NCI-H2171 treated with DMSO at 0.1 percent for 48 hours (cell line): ENCODE measurements at regions not wholly inside any gene's neighbourhood (a gene's known extent, or its start where the extent isn't known, plus 50 kb on each side); places are given as distances from the start of the nearest gene placed in this dataset.
"Not testable (repeated sequence)": the region's sequence is repeated elsewhere in the genome, so short reads cannot be mapped to it uniquely, and the experiment has no call there.

Experiments
- DNase-seq: peaks from one replicate; lab custom pipeline; 2025; lab: John Stamatoyannopoulos, UW

DNA sequence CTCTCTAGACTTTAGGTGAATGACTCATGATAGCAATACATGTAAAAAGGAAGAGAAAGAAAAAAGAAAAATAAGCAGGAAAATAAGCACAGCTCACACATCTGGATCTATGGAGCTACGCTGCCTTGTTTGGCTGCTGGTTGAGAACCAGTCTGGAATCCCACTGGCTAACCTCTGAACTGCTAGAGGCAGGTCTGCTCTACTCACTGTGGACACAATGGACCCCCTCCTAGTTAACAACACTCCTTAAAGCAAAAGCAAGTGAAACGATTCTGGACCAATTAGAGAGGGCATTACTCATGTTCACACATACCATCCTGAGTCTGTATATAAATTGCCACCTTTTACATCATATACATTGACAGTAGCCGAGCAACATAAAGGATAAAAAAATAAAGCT, 383.2 kb upstream of the FLRT2 start:
- DNase-seq, result no peak

DNA sequence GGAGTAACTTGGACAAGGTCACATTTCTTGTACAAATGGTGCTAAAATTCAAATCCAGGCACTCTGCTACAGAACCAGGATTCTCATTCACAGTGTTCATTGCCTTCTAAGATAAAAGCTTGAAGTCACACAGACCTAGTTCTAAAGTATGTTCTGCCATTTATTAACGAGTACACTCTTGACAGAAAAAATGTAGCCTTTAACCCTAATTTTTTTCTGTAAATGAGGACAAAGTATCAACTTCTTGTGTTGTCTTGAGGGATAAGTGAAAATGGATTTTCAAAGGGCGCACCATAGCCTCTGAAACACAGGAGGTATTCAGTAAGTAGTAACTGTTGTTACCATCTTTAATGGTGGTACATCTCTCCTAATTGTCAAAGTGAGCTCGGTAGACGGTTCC, 379.8 kb upstream of the FLRT2 start:
- DNase-seq, result no peak

DNA sequence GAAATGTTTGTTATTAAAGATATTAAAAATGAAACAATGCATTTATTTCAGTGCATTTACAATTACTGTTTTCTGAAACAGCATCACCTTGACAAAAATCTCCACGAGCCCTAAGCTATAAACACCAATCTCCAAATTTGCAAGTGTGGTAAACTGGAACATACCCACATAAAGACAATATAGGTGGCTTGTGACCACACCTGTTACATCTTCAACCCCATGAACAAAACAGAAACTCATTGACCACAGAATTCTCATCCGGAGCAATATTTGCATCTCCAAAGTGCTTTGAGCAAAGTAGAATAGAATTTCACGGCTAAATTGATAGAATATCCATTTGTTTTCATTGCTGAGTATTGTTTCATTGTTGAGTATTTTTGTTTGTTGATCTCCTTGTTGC, 375.2 kb upstream of the FLRT2 start:
- no peak for DNase-seq

DNA sequence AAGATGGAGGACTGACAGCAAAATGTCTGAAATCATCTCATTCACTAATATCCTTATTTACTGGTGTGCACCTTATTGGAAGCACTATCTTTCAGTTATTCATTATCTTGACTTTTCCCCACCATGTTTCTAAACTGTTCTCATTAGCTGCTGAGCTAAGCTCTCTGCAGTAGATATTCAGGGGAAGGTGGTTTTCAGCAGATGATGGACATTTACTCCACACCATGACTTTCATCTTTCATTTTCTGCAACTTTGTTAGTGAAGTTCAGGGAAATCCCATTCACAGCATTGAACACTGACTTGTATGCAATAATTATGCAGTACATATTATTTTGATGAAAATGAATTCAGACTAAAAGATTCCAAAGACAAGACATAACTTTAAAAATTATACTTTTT, 373.6 kb upstream of the FLRT2 start:
- no peak for DNase-seq

DNA sequence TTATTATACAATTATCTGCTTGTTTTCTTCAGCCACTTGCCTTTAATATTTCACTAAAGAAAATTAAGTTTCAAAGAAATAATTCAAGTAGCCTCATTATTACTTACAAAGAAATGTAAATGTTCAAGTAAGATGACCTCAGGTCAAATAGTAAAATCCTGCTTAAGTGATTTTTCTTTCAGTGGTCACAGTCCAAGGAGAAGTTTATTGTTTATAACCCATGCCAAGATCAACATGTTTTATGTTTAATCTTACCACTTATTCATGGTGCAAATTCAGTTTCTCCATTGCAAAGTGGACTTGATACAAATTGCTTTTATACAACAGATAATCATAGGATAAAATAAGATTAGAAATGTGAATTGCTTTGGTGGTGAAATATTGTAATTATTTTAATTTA, 370.2 kb upstream of the FLRT2 start:
- DNase-seq, result no peak

DNA sequence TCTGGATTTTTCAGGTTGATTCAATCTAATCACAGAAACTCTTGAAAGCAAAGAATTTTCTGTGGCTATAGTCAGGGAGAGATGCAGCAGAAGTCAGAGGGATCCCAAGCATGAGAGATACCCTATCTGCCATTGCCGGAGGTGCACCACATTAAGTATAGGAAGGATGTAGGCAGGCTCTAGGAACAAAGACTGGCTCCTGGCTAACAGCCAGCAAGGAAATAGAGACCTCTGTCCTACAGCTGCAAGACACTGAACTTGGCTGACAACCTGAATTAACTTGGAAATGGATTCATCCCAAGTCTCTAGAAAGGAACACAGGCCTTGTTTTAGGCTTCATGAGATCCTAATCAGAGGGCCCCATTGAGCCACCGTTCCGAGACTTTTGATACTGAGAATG, 364.9 kb upstream of the FLRT2 start:
- peak; percentile 58 for DNase-seq

DNA sequence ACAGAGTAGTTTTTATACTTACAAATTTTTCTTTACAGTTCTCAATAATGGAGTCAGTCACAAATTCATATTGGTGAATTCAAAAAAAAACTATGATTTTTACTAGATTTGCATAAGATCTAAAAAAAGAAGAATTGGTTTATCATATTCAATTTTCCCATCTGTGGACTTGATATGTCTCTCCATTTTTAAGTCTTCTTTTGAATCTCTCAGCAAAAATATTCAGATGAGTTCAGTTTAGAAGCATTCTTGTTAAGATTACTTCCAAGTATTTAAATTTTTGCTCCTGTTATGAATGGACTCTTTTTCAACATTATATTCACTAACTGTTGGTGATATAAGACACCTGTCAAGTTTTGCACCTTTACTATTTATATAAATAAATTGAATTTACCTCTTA, 360.6 kb upstream of the FLRT2 start:
- no peak for DNase-seq

DNA sequence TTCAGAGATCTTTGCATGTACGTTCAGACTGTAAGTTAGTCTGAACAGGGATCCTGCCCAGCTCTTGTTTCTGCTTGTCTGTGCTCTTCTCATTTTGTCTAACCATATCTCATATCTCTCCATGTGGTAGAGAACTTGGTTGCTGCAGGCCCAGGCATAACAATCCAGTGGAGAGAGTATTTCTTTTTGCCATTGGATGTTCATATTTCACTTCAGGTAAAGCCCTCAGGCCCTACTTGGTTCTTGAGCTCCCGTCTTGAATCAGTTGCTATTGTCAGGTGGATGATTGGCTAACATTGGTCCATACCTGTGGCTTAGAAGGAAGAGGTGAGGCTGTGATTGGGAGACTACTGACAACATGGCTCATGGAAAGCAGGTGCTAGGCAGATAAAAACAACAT, 357.7 kb upstream of the FLRT2 start:
- DNase-seq, result no peak

DNA sequence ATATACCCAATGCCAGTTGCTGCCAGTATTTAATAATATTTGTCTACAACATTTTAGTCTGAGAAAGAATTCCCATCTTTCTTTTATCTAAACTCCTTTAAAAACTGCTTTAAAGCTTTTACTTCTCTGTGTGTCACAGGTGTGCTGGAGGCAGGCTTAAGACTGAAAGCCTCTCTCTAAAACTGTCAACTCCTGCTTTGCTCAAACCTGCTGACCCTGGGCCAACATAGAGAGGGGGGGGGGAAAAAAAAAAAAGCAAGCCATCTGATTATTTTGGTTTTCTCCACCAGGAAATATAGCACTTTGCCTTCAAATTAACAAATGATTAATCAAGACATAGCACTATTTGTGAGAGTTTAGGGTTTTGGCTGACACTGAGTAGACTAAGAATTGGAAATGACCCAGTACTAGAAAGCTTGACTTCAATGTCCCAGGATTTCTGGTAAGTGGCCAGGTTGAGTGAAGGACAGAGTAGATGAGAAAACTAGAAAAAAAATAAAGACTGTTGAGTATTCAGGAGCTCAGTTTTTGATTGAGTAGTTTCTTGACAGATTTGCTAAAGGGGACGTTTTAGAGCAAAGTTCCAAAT, 357.0 kb upstream of the FLRT2 start:
- DNase-seq, result no peak

DNA sequence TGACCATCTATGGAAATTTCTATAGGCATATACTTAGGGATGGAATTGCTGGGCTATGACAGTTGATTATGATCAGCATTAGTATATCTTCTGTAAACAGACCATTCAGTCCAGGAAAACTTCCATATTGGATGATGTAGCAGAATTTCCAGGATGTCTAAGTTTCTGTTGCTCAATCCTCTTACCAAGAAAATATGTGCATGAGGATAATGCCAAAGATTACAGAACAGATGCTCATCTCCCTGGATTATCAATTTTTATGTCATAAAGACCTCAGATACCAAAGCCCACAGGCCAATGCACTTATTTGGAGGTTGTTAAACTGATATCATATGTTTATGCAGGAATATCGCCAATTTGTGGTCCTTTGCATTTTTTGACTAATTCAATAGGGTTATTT, 354.4 kb upstream of the FLRT2 start:
- no peak for DNase-seq

DNA sequence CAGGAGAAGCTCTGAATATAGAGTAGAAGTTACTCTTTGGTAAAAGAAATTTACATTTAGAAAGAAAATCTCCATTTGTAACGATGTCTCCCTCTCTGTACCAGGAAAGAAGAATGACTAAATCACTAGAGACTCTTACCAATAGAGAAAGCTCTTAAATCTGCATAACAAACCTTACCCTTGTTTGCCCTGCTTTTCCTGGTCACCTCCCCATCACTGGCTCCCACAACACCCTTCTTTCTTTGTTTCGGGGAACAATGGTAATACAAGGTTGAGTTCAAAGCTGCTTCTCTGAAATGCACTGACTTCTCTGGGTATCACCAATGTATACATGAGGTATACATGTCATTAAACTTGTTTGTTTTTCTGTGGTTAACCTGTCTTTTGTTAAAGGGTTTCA, 351.1 kb upstream of the FLRT2 start:
- DNase-seq, result no peak

DNA sequence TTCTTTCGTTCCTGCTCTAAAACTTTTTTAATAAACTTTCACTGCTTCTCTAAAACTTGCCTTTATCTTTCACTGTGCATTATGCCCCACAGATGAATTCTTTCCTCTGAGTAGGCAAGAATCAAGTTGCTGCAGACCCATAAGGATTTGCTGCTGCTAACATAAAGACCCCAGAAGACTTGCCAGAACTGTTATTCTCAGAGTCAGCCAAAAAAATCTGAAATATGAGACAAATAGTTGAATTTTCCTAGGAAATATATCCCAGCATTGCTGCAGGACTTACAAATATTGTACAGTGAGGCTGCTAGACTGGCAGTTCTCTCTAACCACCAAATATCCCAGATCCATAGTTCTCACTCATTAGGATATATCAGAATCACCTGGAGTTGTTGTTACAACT, 349.1 kb upstream of the FLRT2 start:
- no peak for DNase-seq

DNA sequence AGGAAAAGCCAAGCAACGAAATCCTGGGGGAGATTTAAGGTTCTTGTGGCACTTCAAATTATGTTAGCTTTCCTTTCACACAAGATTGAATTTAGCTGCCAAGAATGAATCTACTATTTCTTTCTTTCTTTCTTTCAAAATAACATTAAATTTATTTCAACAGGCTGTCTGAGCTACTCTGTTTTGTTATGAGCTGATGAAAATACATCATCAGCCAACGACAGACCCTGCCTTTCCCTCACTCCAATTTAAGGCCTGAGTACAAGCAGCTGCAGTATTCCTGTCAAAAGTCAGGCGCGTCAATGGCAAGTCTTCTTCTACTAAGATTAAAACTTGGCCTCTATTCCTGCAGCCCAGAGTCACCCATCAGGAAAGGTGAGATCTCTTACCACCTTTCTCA, 347.7 kb upstream of the FLRT2 start:
- no peak for DNase-seq

DNA sequence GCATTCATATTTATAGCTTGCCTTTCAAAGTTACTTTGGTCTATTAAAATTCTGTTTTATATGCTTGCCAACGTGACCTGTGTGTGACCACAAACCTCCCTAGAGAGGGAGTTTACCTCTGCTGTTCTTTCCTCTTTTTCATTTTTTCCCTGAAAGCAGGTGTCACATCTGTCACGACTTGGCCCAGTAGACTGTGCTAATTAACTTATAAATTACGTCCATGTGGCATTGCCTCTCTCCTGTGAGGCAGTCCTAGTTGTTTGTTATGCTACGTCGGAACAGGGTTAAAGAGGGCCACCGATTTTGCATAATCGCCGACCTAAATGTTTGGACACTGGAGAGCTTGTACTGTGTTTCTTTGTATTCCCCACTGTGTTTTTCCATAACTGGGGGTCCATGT, 343.9 kb upstream of the FLRT2 start:
- peak; percentile 78 for DNase-seq

DNA sequence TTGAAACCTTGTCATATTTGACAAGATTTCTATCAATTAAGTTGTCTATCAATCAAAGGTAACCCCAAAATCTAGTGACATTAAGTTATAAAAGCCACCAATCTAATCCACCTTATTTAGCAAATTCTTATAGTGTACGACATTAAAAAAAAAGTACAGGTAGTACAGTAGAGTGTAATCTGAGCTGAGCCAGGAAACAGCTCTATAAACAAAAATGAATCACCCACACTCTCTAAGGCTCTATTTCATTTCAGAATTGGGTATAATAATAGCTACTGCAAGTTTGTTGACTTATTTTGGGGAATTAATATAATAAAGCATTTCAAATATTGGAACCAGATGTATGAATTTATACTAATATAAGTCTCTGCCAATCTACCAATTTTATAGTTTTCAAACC, 342.4 kb upstream of the FLRT2 start:
- peak; percentile 63 for DNase-seq

DNA sequence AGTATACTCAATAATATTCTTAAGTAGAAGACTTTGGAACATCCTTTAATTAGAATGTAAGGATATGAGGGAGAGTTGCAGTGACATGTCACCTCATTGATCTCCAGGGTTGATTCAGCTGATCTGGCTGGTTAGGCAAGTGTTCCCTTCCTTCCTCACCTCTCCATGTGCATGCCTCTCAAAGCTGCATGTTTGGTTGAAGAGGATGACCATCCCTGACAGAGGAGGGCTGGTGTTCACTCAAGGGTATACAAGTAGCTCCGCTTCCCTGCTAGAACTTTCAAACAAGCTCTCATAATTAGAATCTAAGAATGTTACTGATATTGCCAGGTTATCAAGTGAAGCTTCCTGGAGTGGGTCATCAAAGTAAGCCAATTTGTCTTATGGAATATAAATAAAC, 341.1 kb upstream of the FLRT2 start:
- DNase-seq, result no peak

DNA sequence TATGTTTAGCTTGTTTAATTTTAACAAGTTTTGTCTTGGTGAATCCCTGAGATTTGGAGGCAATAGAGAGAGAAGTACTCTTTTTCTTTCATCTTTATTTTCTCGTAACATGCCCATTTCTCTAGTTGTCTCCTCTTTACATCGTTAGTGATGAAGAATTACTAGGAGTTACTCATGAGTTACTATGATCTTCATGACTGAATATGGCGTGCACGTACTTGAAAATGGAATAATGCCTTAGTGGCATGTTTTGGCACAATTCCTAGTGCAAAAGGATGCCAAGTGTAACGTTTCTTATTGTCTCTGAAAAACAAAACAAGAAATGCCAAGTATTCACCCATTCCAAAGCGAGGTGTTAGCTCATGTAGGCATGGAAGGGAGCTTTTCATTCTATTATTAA, 340.7 kb upstream of the FLRT2 start:
- not testable (repeated sequence) for DNase-seq

DNA sequence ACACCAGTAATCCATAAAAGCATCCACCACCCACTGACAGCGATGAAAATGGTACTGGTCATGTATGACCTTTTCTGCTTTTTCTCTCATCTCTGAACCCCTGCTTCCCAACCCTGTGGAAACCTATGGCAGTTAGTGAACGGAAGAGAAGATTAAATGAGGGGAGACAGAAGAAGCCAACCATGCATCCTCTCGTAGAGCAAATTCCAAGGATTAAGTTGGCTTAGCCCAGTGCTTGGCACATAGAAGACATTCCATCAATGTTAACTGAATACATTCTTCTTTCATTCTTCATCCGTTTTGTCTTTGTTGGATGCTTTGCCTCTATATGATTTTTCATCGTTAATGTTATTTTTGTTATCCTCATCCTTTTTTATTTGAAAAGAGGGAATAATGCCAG, 339.7 kb upstream of the FLRT2 start:
- DNase-seq, result no peak

DNA sequence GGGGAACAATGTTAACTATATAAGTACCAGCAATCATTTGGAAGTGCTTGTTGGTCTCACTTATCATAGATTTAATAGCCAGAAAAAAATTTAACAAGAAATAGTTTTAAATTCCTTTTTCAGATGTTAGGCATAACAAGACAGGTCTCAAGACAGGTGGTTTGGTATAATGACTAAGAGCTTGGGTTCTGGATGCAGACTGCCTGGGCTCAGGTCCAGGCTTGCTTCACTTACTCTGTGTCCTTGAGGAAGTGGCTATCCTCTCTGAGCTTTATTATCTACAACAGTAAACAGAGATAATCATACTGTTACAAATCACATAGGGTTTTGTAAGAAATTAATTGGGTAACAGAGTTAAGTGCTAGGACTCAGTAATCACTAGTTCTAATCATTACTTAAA, 338.0 kb upstream of the FLRT2 start:
- DNase-seq, result no peak

DNA sequence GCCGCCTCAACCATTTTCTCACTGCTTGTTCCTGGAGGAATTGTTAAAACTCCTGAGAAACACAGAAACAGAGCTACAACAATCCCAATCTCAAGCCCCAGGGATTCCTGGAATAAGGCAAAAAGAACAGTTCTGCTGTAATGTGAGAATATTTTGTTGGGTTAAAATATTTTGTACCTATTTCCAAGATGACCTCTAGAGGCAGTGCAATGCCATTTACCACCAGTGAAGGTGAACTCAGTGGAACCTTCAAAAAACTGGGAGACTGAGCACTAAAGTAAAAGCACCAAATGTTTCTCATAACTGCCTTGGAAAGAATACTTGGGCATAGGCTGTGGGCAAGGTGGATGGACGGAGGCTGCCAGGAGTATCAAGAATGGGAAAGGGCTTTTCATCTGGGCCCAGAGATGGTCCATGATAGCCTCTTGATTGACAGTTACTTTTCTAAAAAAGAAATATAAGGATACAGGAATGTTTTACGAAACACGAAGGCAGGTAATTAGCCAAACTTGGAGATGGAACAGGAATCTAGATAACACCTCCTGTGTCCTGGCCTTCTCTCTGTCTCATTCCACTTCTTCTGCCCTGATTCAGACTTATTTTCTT, 334.0 kb upstream of the FLRT2 start:
- DNase-seq, result peak; percentile 21

DNA sequence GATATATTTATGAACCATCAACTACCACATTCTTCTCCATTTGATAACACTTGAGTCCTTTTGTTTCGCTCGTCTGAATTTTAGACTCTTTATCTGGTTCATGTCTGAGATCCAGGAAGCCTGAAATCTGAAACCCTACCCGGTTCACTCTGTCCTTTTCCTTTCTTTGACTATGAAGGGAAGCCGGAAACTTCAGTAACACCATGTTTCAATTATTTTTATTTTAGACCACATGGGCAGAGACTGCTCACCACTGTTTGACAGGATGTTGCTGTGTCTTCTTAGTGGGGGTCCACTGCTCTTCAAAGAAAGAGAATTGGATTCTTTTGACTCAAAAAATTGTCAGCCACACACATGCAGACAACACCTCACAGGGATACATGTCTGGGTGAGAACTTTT, 331.9 kb upstream of the FLRT2 start:
- DNase-seq, result no peak

DNA sequence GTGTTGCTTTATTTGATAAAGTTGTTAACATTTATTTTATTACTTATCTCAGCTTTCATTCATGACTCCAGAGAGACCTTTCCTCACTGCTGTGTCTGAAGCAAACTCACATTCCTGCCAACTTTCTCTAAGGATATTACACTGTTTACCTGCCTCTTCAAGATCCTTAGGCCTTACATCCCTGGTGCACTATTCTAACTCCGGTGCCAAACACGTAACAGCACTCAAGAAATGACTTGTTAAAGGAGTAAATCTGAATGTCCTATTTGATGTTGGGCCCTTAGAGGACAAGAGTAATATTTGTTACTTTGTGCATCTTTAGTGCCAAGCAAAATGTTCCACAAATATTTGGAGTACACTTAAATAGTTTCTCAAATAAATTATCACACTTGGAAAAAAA, 324.1 kb upstream of the FLRT2 start:
- no peak for DNase-seq

DNA sequence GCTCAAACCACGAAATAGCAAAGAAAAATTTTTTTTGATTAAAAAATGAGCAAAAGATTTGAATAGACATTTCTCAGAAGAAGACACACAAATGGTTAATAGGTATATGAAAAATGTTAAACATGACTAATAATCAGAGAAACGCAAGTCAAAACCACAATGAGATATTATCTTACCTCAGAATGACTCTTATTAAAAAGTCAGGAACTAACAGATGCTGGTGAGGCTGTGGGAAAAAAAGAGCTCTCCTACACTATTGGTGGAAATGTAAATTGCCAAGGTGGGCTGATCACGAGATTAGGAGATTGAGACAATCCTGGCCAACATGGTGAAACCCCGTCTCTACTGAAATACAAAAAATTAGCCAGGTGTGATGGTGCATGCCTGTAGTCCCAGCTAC, 315.5 kb upstream of the FLRT2 start:
- DNase-seq, result peak; percentile 40

DNA sequence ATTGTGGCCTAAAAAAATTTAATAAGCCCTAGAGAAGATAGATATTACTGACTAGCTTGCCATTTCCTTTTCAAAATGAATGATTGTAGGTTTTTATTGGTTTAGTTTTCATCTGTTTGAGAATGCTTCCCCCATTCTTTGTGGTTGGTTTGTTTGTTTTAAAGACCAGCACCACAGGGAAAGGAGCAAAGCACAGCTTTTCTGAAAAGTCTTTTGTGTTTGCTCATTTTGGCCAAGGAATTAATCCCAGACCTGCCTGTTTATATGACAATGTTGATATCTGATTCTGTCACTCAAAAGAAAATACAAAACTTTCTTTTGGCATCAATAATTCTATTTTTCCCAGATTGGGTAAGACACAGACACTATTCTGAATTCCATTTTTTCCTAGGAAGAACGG, 312.5 kb upstream of the FLRT2 start:
- DNase-seq, result no peak

DNA sequence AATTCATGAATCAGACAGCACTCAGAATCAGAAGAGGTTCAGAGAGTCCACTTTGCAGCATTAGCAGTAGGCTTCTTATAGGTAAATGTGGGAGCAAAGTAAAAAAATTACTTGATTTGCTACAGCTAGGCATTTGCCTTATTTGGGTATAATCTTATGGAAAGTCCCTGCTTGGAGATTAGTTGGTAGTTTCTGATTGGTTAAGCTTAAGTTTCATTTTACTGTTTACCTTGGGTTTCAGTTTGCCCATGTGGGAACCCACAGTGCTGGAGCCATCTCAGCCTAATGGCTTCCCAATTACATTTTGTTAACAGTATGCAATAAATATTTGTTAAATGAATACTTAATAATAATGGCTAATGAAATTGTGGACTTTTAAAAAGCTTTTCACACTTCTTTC, 311.0 kb upstream of the FLRT2 start:
- DNase-seq, result no peak
